ENCODE measurements at regions not wholly inside any gene's neighbourhood (a gene's known extent, or its start where the extent isn't known, plus 50 kb on each side); places are given as distances from the start of the nearest gene placed in this dataset.

GRCh38 chr16:59192551-59193199, 458.6 kb upstream of the GOT2 start:
- DNase-seq (ENCODE audit: insufficient read length, low spot score, missing footprints), result no peak
- TF ChIP-seq, protein P1, sequence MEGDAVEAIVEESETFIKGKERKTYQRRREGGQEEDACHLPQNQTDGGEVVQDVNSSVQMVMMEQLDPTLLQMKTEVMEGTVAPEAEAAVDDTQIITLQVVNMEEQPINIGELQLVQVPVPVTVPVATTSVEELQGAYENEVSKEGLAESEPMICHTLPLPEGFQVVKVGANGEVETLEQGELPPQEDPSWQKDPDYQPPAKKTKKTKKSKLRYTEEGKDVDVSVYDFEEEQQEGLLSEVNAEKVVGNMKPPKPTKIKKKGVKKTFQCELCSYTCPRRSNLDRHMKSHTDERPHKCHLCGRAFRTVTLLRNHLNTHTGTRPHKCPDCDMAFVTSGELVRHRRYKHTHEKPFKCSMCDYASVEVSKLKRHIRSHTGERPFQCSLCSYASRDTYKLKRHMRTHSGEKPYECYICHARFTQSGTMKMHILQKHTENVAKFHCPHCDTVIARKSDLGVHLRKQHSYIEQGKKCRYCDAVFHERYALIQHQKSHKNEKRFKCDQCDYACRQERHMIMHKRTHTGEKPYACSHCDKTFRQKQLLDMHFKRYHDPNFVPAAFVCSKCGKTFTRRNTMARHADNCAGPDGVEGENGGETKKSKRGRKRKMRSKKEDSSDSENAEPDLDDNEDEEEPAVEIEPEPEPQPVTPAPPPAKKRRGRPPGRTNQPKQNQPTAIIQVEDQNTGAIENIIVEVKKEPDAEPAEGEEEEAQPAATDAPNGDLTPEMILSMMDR (IDR thresholded peaks at IDR 0.05; ENCODE audit: extremely low read depth, low read depth, low read length), result peak; percentile 51
- no peak overlapping the region for H2AFZ ChIP-seq (ENCODE audit: low read length)
- H3K27ac ChIP-seq (ENCODE audit: low read depth, low read length), result no peak overlapping the region
- H3K4me2 ChIP-seq (ENCODE audit: insufficient read depth, low read length), result no peak overlapping the region
- no peak overlapping the region for H3K4me3 ChIP-seq (ENCODE audit: insufficient read depth, low read length)
- no peaks in the 10 kb centered on the region for H3K9me3 ChIP-seq (ENCODE audit: low read depth, low read length)
- H4K20me1 ChIP-seq (ENCODE audit: insufficient read depth, low read length), result no peaks in the 10 kb centered on the region
- H3K27me3 ChIP-seq (ENCODE audit: insufficient read depth, low read length), result no peaks in the 10 kb centered on the region
- H3K4me1 ChIP-seq (ENCODE audit: insufficient read depth, low read length), result no peaks in the 10 kb centered on the region
- no peaks in the 10 kb centered on the region for H3K79me2 ChIP-seq (ENCODE audit: insufficient read depth, low read length)
- H3K36me3 ChIP-seq (ENCODE audit: insufficient read depth, low read length), result no peaks in the 10 kb centered on the region

GRCh38 chr16:59190731-59191130, 456.6 kb upstream of the GOT2 start:
- Histone ChIP-seq H3K4me3 (ENCODE audit: insufficient read depth, low read length) (no peak overlapping the region), H3K36me3 (ENCODE audit: insufficient read depth, low read length) (no peaks in the 10 kb centered on the region), H3K27me3 (ENCODE audit: insufficient read depth, low read length) (no peaks in the 10 kb centered on the region), H3K4me1 (ENCODE audit: insufficient read depth, low read length) (no peaks in the 10 kb centered on the region), H4K20me1 (ENCODE audit: insufficient read depth, low read length) (no peaks in the 10 kb centered on the region), H2AFZ (ENCODE audit: low read length) (no peak overlapping the region), H3K79me2 (ENCODE audit: insufficient read depth, low read length) (no peaks in the 10 kb centered on the region), H3K27ac (ENCODE audit: low read depth, low read length) (no peak overlapping the region), H3K4me2 (ENCODE audit: insufficient read depth, low read length) (no peak overlapping the region), H3K9me3 (ENCODE audit: low read depth, low read length) (no peaks in the 10 kb centered on the region)
- no peak for DNase-seq (ENCODE audit: insufficient read length, low spot score, missing footprints)
- TF ChIP-seq, protein P1 (IDR thresholded peaks at IDR 0.05; ENCODE audit: extremely low read depth, low read depth, low read length), result no peak

GRCh38 chr16:59188029-59188428, 453.9 kb upstream of the GOT2 start:
- Histone ChIP-seq H4K20me1 (ENCODE audit: insufficient read depth, low read length) (no peaks in the 10 kb centered on the region), H3K4me1 (ENCODE audit: insufficient read depth, low read length) (no peaks in the 10 kb centered on the region), H3K4me2 (ENCODE audit: insufficient read depth, low read length) (no peak overlapping the region), H2AFZ (ENCODE audit: low read length) (no peak overlapping the region), H3K36me3 (ENCODE audit: insufficient read depth, low read length) (no peaks in the 10 kb centered on the region), H3K27me3 (ENCODE audit: insufficient read depth, low read length) (no peaks in the 10 kb centered on the region), H3K27ac (ENCODE audit: low read depth, low read length) (no peak overlapping the region), H3K79me2 (ENCODE audit: insufficient read depth, low read length) (no peaks in the 10 kb centered on the region), H3K4me3 (ENCODE audit: insufficient read depth, low read length) (no peak overlapping the region), H3K9me3 (ENCODE audit: low read depth, low read length) (no peaks in the 10 kb centered on the region)
- DNase-seq (ENCODE audit: insufficient read length, low spot score, missing footprints), result no peak
- TF ChIP-seq, protein P1 (IDR thresholded peaks at IDR 0.05; ENCODE audit: extremely low read depth, low read depth, low read length), result no peak

GRCh38 chr16:59181821-59182420, 447.8 kb upstream of the GOT2 start:
- Histone ChIP-seq H3K79me2 (ENCODE audit: insufficient read depth, low read length) (no peaks in the 10 kb centered on the region), H3K9me3 (ENCODE audit: low read depth, low read length) (no peaks in the 10 kb centered on the region), H3K27ac (ENCODE audit: low read depth, low read length) (no peak overlapping the region), H2AFZ (ENCODE audit: low read length) (no peak overlapping the region), H3K4me1 (ENCODE audit: insufficient read depth, low read length) (no peaks in the 10 kb centered on the region), H3K4me3 (ENCODE audit: insufficient read depth, low read length) (no peak overlapping the region), H3K4me2 (ENCODE audit: insufficient read depth, low read length) (no peak overlapping the region), H3K36me3 (ENCODE audit: insufficient read depth, low read length) (no peaks in the 10 kb centered on the region), H4K20me1 (ENCODE audit: insufficient read depth, low read length) (no peaks in the 10 kb centered on the region), H3K27me3 (ENCODE audit: insufficient read depth, low read length) (no peaks in the 10 kb centered on the region)
- TF ChIP-seq, protein P1 (IDR thresholded peaks at IDR 0.05; ENCODE audit: extremely low read depth, low read depth, low read length), result no peak
- no peak for DNase-seq (ENCODE audit: insufficient read length, low spot score, missing footprints)
